Stimulated activated CD8-positive, alpha-beta memory T cell treated with anti-CD3 and anti-CD28 coated beads, Interleukin-15, amount 100 ng/mL, for 4 hours (primary cell): ENCODE measurements at regions not wholly inside any gene's neighbourhood (a gene's known extent, or its start where the extent isn't known, plus 50 kb on each side); places are given as distances from the start of the nearest gene placed in this dataset.
A peak's percentile ranks its signal among the peaks of the same experiment; 100 is the strongest.

ENCODE experiments used
- DNase-seq, 2 donors: peaks; one replicate each; pipeline ENCODE4 v3.0.0-alpha.2; 2020; ENCODE audit warnings: low read depth in 2 of 2

DNA sequence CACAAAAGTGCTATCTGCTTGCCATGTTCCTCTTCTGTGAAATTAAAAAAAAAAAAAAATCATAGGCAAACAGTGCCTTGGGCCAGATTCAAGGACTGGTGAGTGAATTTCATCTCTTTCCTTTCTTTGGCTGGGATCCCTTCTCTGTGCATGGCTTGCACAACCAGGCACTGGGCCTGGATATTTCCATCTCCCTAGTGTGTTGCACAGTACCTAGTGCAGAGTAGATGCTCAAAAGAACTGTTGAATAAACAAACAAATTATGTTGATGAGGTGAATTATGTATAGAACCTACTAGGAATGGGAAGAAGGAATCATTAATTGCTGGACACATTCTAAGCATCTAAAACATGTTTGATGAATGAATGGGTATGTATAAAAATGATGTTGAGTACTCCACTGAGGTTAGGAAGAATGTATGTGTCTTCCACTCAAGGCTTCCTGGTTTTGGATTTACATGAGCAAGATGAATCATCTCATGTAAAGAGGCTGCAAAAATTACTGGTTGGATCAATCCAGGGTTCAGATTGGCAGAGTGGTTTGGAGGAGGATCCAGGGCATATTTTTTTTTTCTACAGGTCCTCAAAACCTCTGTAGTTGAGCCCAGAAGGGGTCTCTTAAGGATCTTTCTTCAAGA lies 93.2 kb downstream of the EMP1 start:
- no peak for DNase-seq

DNA sequence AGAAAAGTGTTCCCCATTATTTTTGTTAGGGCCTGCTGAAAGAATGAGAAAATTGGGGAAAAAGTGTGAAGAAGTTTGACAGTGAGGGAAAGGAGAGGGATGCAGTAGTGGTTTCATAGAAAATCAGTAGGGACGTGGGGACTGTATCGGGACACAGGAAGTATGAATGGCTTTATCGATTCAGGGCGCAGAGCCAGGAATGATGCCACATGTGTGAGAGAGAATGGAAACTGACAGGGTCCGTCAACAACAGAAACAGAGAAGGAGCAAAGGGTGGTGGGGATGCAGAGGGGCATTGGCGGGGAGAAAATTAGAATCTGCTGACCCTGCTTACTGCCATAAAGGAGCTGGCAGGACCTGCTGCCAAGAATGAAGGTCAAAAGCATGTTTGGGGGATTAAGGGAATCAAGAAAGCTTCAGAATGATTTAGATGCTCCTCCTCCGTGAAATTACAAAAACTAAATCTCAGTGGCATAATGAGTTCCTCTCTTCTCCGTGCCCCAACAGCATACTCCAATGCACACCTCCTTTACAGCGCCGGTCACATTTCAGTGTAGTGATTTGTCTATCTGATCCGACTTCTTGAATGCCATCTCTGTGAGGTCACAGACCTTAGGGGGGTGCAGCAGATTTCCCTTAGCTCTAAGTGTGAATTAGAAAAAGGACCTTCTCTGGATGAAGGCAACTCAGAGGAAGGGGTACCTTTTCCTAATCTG lies 92.6 kb downstream of the EMP1 start:
- DNase-seq = no peak

DNA sequence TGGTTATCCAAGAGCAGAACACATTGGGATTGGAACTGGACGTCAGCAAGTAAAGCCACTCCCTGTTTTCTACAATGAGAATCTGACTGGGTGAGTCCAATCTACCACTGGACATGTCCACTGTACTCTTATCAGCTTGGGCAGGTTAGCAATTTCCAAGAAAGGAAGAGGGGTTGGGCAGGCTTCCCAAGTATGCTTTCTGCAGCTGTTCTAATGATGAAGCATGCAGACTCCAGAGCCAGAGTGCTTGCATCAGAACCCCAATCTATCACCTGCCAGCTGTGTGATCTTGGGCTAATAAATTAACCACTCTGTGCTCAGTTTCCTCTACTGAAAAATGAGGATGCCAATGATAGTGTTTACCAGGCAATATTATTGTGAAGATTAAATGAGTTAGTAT lies 92.0 kb downstream of the EMP1 start:
- no peak for DNase-seq

DNA sequence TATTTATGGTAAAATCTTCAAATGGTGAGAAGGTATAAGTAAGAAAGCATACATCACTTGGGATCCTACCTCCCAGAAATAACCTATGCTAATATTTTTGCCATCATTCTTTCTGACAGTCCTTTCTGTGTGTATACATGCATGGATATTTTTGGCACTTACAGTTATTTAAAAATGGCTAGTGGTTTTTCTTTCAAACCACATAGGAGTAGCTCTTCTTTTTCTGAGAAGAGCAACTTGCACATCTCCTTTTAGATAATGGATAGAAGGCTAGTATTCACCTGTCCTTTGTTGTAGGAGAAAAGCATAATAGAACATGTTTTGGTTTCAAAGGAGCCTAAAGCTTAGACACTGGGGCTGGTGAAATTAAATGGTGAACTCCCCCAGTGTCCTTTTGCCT lies 87.3 kb downstream of the EMP1 start:
- DNase-seq = no peak

DNA sequence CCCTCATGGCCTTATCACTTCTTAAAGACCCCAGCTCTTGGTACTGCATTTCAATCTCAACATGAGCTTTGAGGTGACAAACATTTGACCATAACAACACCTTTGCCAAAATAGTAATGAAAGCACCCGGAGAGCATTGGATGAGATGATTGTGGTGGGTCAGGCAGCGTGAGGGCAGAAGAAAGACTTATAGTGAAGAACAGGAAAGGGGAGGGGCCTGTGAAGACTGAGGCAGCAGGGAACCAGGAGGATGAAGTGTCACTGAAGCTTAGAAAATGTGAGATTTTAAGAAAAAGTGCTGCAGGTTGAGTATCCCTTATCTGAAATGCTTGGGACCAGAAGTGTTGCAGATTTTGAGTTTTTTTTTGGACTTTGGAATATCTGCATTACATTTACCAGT lies 86.3 kb downstream of the EMP1 start:
- no peak for DNase-seq

DNA sequence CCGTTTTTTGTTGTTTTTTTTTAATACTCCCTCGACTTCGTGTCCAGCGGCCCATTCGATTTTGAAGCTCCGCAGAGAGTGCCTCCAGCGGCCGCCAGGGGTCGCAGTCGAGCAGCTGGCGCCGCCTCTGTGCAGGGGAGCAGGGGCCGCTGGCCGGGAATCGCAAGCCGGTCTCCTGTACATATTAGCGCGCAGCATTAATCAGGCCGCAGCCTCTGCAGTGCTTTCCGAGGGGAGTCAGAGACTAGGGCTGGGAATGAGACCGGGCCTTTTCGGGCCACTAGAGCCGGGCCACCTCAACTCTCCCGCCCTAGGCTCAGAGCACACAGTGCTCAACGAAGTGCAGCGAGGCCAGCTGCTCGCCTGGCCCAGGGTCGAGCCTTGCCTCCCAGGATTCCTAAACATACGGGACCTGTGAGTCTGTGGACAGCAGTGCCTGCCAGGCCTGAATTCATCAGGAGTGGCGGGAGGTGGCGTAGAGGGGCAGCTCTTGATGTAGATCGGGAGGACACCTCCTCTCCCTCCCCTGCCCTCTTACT lies 81.8 kb downstream of the EMP1 start:
- peak; percentile 5 to 11 for DNase-seq

DNA sequence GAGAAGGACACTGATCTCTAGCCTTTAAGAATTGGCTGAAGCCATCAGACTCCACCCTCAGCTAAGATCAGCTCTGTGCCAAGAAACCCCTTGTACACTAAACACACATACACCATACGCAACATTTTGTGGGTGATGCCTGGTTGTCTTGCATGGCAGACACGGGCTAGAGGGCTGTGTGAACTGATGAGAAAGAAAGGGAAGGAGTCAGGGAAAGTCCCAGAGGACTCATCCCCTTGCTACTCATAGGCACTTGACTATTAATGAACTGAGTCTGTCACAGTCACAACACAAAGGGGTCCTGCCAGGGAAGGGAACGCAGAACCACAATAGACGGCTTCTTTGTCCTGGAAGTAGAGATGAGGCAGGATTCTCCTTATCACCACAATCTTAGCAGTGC lies 80.8 kb downstream of the EMP1 start:
- no peak for DNase-seq

DNA sequence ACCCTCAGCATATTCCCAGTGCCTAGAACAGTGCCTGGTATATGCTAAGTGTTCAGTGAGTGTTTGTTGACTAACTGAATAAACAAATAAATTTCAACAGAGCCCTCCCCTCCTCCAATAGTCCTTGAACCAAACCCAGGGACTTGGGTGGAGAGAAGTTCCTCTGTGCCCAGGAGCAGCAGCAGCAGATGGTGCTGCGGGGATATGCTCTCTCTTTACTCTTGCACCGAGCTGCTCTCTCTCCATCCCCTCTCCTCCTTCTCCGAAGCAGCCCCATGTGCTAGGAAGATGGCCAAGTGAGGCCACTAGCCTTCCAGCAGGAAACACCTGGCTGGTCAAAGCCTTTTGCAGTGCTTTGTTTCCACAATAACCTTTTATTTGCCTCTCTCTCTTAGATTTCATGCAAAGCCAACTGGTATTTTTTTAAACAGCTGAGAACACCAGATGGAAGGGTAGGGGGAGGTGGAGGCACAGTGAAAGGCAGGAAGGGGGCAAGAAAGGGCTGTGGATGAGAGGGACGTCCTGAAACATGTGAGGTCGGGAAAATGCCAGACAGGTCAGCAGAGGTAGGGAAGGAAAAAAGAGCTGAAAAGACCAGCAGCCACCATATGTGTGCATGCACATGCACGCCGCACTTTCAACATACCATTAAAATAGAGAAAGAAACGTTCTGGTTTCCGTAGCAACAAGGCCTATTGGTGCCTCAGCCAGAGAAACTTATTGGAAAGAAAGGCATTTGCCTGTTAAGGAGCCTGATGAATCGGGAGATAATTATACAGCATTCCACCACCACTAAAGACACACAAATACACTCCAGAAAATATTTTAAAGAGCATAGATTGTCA lies 78.9 kb downstream of the EMP1 start:
- DNase-seq = no peak

DNA sequence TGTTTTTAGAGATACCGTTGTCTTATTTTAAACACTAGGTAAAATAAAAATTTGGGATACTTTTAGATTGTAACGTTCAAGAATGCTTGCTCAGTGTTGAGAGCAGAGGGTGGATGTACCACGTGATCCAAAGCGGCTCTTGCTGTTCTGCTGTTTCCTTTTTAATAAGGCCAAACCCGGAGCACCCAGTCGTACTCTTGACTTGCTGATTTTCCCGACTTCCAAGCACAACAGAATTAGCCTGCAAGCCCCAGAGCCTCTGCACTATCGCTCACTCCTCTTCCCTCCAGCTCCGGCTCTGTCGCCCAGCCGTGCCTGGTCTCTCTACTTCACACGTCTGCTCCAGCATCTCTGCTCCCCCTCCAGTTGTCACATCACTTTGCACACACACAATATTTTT lies 77.3 kb downstream of the EMP1 start:
- DNase-seq = no peak

DNA sequence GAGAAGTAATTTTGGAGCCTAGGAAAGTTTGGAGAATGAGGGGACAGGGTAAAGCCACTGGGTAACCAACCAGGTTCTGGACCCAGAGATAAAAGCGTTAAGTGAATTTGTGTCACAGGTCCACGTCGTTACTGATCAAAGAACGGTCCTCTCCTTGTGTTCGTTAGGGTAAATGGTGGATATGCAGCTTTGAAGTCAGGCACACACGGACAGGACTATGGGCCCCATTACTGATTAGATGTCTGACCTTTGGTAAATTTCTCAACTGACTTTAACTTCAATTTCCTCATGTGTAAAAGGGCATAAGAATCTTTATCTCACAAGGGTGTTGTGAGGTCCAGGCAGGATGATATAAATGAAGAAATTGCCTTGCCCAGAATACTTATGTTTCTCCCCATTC lies 76.6 kb downstream of the EMP1 start:
- DNase-seq = no peak

DNA sequence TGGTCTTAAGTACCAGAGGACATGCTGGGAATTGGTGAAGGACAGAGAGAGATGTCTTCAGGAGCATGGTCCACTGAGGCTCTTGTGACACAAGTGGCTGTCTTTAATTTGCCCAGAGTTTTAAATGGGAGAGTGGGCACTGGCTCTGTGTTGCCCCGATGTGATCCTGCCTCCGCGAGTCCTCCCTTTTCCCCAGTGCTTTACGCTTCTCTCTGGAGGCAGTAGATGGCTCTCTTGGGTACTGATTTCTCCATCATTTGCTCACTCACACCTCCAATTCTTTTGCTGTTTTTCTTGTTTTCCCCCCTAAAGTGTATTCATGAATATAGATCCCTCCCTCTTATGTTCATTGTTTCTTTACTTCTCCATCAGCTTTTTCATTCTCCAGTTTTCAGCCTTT lies 74.3 kb downstream of the EMP1 start:
- DNase-seq = no peak
